ENCODE measurements at regions not wholly inside any gene's neighbourhood (a gene's known extent, or its start where the extent isn't known, plus 50 kb on each side); places are given as distances from the start of the nearest gene placed in this dataset.
A peak's percentile ranks its signal among the peaks of the same experiment; 100 is the strongest.
"Not testable (repeated sequence)": the region's sequence is repeated elsewhere in the genome, so short reads cannot be mapped to it uniquely, and the experiment has no call there.

GRCh38 chr9:96149533-96150280 is 152.3 kb downstream of the HSD17B3 start:
- H3K36me3 ChIP-seq (ENCODE audit: insufficient read depth, low read length), result no peaks in the 10 kb centered on the region
- H3K79me2 ChIP-seq (ENCODE audit: insufficient read depth, low read length), result no peaks in the 10 kb centered on the region
- no peak overlapping the region for H3K4me2 ChIP-seq (ENCODE audit: insufficient read depth, low read length)
- H3K4me3 ChIP-seq (ENCODE audit: insufficient read depth, low read length), result no peak overlapping the region
- DNase-seq (ENCODE audit: insufficient read length, low spot score, missing footprints), result no peak
- H3K27me3 ChIP-seq (ENCODE audit: insufficient read depth, low read length), result no peaks in the 10 kb centered on the region
- H3K4me1 ChIP-seq (ENCODE audit: insufficient read depth, low read length), result no peaks in the 10 kb centered on the region
- no peaks in the 10 kb centered on the region for H3K9me3 ChIP-seq (ENCODE audit: low read depth, low read length)
- H2AFZ ChIP-seq (ENCODE audit: low read length), result no peak overlapping the region
- H4K20me1 ChIP-seq (ENCODE audit: insufficient read depth, low read length), result no peaks in the 10 kb centered on the region
- H3K27ac ChIP-seq (ENCODE audit: low read depth, low read length), result no peak overlapping the region
- TF ChIP-seq CTCF (IDR thresholded peaks at IDR 0.05; ENCODE audit: extremely low read depth, low read depth, low read length), result no peak

GRCh38 chr9:96148634-96149532 is 153.1 kb downstream of the HSD17B3 start:
- no peaks in the 10 kb centered on the region for H4K20me1 ChIP-seq (ENCODE audit: insufficient read depth, low read length)
- no peaks in the 10 kb centered on the region for H3K4me1 ChIP-seq (ENCODE audit: insufficient read depth, low read length)
- H3K9me3 ChIP-seq (ENCODE audit: low read depth, low read length), result no peaks in the 10 kb centered on the region
- TF ChIP-seq CTCF (IDR thresholded peaks at IDR 0.05; ENCODE audit: extremely low read depth, low read depth, low read length), result no peak
- peak; percentile 23 for DNase-seq (ENCODE audit: insufficient read length, low spot score, missing footprints)
- no peaks in the 10 kb centered on the region for H3K79me2 ChIP-seq (ENCODE audit: insufficient read depth, low read length)
- H3K36me3 ChIP-seq (ENCODE audit: insufficient read depth, low read length), result no peaks in the 10 kb centered on the region
- no peaks in the 10 kb centered on the region for H3K27me3 ChIP-seq (ENCODE audit: insufficient read depth, low read length)
- H3K4me3 ChIP-seq (ENCODE audit: insufficient read depth, low read length), result no peak overlapping the region
- H3K27ac ChIP-seq (ENCODE audit: low read depth, low read length), result no peak overlapping the region
- H2AFZ ChIP-seq (ENCODE audit: low read length), result no peak overlapping the region
- no peak overlapping the region for H3K4me2 ChIP-seq (ENCODE audit: insufficient read depth, low read length)

- not testable (repeated sequence) for DNase-seq (ENCODE audit: insufficient read length, low spot score, missing footprints); H3K9me3 ChIP-seq (ENCODE audit: low read depth, low read length); H3K79me2 ChIP-seq (ENCODE audit: insufficient read depth, low read length); H3K36me3 ChIP-seq (ENCODE audit: insufficient read depth, low read length); H4K20me1 ChIP-seq (ENCODE audit: insufficient read depth, low read length); H3K27ac ChIP-seq (ENCODE audit: low read depth, low read length); H3K4me1 ChIP-seq (ENCODE audit: insufficient read depth, low read length); H3K27me3 ChIP-seq (ENCODE audit: insufficient read depth, low read length); H3K4me2 ChIP-seq (ENCODE audit: insufficient read depth, low read length); H3K4me3 ChIP-seq (ENCODE audit: insufficient read depth, low read length); H2AFZ ChIP-seq (ENCODE audit: low read length)
Observed at GRCh38 chr9:96147029-96147428, 154.9 kb downstream of the HSD17B3 start.

GRCh38 chr9:96141666-96142065 is 160.3 kb downstream of the HSD17B3 start:
- DNase-seq (ENCODE audit: insufficient read length, low spot score, missing footprints), result peak; percentile 78
- H3K4me2 ChIP-seq (ENCODE audit: insufficient read depth, low read length), result no peak overlapping the region
- no peak for TF ChIP-seq CTCF (IDR thresholded peaks at IDR 0.05; ENCODE audit: extremely low read depth, low read depth, low read length)

More at GRCh38 chr9:96141666-96142065, 160.3 kb downstream of the HSD17B3 start:
- Histone ChIP-seq H2AFZ (ENCODE audit: low read length) (no peak overlapping the region), H3K4me1 (ENCODE audit: insufficient read depth, low read length) (peaks cover 31% of the 10 kb centered on the region), H3K79me2 (ENCODE audit: insufficient read depth, low read length) (no peaks in the 10 kb centered on the region), H3K9me3 (ENCODE audit: low read depth, low read length) (no peaks in the 10 kb centered on the region), H4K20me1 (ENCODE audit: insufficient read depth, low read length) (no peaks in the 10 kb centered on the region), H3K27ac (ENCODE audit: low read depth, low read length) (no peak overlapping the region), H3K27me3 (ENCODE audit: insufficient read depth, low read length) (no peaks in the 10 kb centered on the region), H3K36me3 (ENCODE audit: insufficient read depth, low read length) (no peaks in the 10 kb centered on the region), H3K4me3 (ENCODE audit: insufficient read depth, low read length) (no peak overlapping the region)
